ENCODE measurements at regions not wholly inside any gene's neighbourhood (a gene's known extent, or its start where the extent isn't known, plus 50 kb on each side); places are given as distances from the start of the nearest gene placed in this dataset.

- FAIRE-seq (no peak), DNase-seq (ENCODE audit: low read depth, low spot score) (no peak), ATAC-seq (no peak)
- ChIA-PET RAD21 (ENCODE audit: unreplicated experiment) (no interaction called here), CTCF (interaction anchor here (0.5 to 1.4 kb wide), 3 partner anchors 13 to 403 kb away, joined by 3 to 4 read pairs (median 3); no protein-coding TSS in a partner anchor), SMC1A (ENCODE audit: uncharacterized antibody, unreplicated experiment) (interaction anchor here (0.9 kb wide), 1 partner anchor 10 kb away, joined by 3 read pairs; no protein-coding TSS in a partner anchor), POLR2A (no interaction called here)
- no peak overlapping the region for H2AFZ ChIP-seq (ENCODE audit: control insufficient read depth, low read depth, low read length)
- in situ Hi-C loops (cut with MboI) (loop anchor here (10.0 kb wide), 1 partner anchor 685 kb away; no protein-coding TSS in a partner anchor), intact Hi-C loops (cut with micrococcal nuclease; ENCODE audit: unreplicated experiment) (loop anchor here (10.0 kb wide), 1 partner anchor 685 kb away; no protein-coding TSS in a partner anchor)
- H3K9me3 ChIP-seq (replicated peaks; ENCODE audit: control insufficient read depth, insufficient read depth, low read length): peaks cover 2% of the 10 kb centered on the region; the same call in 2 of the 3 replicates
- H3K36me3 ChIP-seq (ENCODE audit: control insufficient read depth in 2 of 2, insufficient read depth in 2 of 2, low read length in 1 of 2): no peaks in the 10 kb centered on the region
- no peak overlapping the region for H3K9ac ChIP-seq (ENCODE audit: control insufficient read depth, insufficient read depth, low read length)
- no peak overlapping the region for H3K27ac ChIP-seq (ENCODE audit: control insufficient read depth, insufficient read depth)
- TF ChIP-seq KDM1A (IDR thresholded peaks at IDR 0.05; ENCODE audit: borderline replicate concordance) (no peak), RELA (IDR thresholded peaks at IDR 0.05; ENCODE audit: borderline replicate concordance, partially characterized antibody) (no peak)
- no peaks in the 10 kb centered on the region for H4K20me1 ChIP-seq (ENCODE audit: control insufficient read depth, insufficient read depth)
- no TSS peak for BruUV-seq (replicated peaks)
- H3K27me3 ChIP-seq (replicated peaks in 1 of 2; ENCODE audit: control insufficient read depth in 2 of 2, insufficient read depth in 2 of 2, low read length in 1 of 2): no peaks in the 10 kb centered on the region
- H3K4me1 ChIP-seq (ENCODE audit: control insufficient read depth, insufficient read depth, low read length): peaks cover 9% of the 10 kb centered on the region
- H3K79me2 ChIP-seq (ENCODE audit: control insufficient read depth, insufficient read depth, low read length): no peaks in the 10 kb centered on the region
- WGBS (ENCODE audit: insufficient coverage, insufficient replicate concordance, low lambda C conversion rate, missing lambda C conversion rate): 46% methylated on average over 6 of the region's 6 CpGs
- no peak overlapping the region for H3K4me3 ChIP-seq
- no peak overlapping the region for H3K4me2 ChIP-seq (ENCODE audit: control insufficient read depth, insufficient read depth)
These were observed 125.5 kb downstream of the NPY start for GRCh38 chr7:24409431-24410024.

DNA sequence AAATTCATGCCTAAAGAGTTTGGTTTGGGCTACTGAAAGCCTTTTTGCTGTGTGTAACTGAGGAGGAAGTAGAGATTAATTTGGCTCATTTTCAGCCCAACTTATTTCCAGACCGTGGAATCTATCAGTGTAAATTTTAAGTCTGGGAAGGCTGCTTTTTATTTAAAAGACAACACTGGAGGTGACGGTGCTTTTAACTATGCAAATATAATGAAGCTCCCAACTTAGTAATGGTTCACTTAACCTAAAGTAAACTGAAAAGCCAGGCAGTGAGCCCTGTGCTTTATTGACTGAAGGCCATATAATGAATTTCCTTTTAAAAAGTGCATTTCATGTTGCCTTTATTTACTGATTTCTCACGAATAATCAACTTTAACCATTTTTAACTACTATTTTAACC lies 127.2 kb downstream of the NPY start:
- FAIRE-seq (no peak), DNase-seq (ENCODE audit: low read depth, low spot score) (no peak), ATAC-seq (no peak)
- BruUV-seq (replicated peaks): no TSS peak
- H3K4me1 ChIP-seq (ENCODE audit: control insufficient read depth, insufficient read depth, low read length): peaks cover 3% of the 10 kb centered on the region
- ChIA-PET SMC1A (ENCODE audit: uncharacterized antibody, unreplicated experiment) (no interaction called here), CTCF (no interaction called here), RAD21 (ENCODE audit: unreplicated experiment) (no interaction called here), POLR2A (no interaction called here)
- H3K4me3 ChIP-seq: no peak overlapping the region
- intact Hi-C loops (cut with micrococcal nuclease; ENCODE audit: unreplicated experiment): no loop called here
- no peak overlapping the region for H2AFZ ChIP-seq (ENCODE audit: control insufficient read depth, low read depth, low read length)
- peaks cover 2% of the 10 kb centered on the region; the same call in 2 of the 3 replicates for H3K9me3 ChIP-seq (replicated peaks; ENCODE audit: control insufficient read depth, insufficient read depth, low read length)
- H4K20me1 ChIP-seq (ENCODE audit: control insufficient read depth, insufficient read depth): no peaks in the 10 kb centered on the region
- no peak overlapping the region for H3K9ac ChIP-seq (ENCODE audit: control insufficient read depth, insufficient read depth, low read length)
- WGBS (ENCODE audit: insufficient coverage, insufficient replicate concordance, low lambda C conversion rate, missing lambda C conversion rate): 52% methylated on average over 3 of the region's 3 CpGs
- in situ Hi-C loops (cut with MboI): no loop called here
- H3K27me3 ChIP-seq (replicated peaks in 1 of 2; ENCODE audit: control insufficient read depth in 2 of 2, insufficient read depth in 2 of 2, low read length in 1 of 2): no peaks in the 10 kb centered on the region
- H3K79me2 ChIP-seq (ENCODE audit: control insufficient read depth, insufficient read depth, low read length): no peaks in the 10 kb centered on the region
- H3K36me3 ChIP-seq (ENCODE audit: control insufficient read depth in 2 of 2, insufficient read depth in 2 of 2, low read length in 1 of 2): no peaks in the 10 kb centered on the region
- no peak overlapping the region for H3K27ac ChIP-seq (ENCODE audit: control insufficient read depth, insufficient read depth)
- H3K4me2 ChIP-seq (ENCODE audit: control insufficient read depth, insufficient read depth): no peak overlapping the region
- TF ChIP-seq MTA3 (IDR thresholded peaks at IDR 0.05; ENCODE audit: borderline replicate concordance, low read length) (no peak), EP300 (IDR thresholded peaks at IDR 0.05; ENCODE audit: borderline replicate concordance in 1 of 2, control insufficient read depth in 1 of 2, low read depth in 2 of 2, low read length in 2 of 2) (no peak), PAX5 (IDR thresholded peaks at IDR 0.05; ENCODE audit: borderline replicate concordance, low read depth, low read length) (no peak), BACH1 (IDR thresholded peaks at IDR 0.05; ENCODE audit: borderline replicate concordance) (no peak), SRF (IDR thresholded peaks at IDR 0.05; ENCODE audit: low read depth in 2 of 2, low read length in 2 of 2) (no peak), NR2C1 (IDR thresholded peaks at IDR 0.05) (no peak), SMC3 (IDR thresholded peaks at IDR 0.05; ENCODE audit: borderline replicate concordance, low read length) (no peak), RAD51 (IDR thresholded peaks at IDR 0.05) (no peak), PAX8 (IDR thresholded peaks at IDR 0.05) (no peak), ATF7 (IDR thresholded peaks at IDR 0.05; ENCODE audit: low read depth) (no peak), ESRRA (IDR thresholded peaks at IDR 0.05; ENCODE audit: low read length) (no peak)
- TF ChIP-seq, protein P1, sequence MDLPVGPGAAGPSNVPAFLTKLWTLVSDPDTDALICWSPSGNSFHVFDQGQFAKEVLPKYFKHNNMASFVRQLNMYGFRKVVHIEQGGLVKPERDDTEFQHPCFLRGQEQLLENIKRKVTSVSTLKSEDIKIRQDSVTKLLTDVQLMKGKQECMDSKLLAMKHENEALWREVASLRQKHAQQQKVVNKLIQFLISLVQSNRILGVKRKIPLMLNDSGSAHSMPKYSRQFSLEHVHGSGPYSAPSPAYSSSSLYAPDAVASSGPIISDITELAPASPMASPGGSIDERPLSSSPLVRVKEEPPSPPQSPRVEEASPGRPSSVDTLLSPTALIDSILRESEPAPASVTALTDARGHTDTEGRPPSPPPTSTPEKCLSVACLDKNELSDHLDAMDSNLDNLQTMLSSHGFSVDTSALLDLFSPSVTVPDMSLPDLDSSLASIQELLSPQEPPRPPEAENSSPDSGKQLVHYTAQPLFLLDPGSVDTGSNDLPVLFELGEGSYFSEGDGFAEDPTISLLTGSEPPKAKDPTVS (IDR thresholded peaks at IDR 0.05; ENCODE audit: low read depth, low read length): no peak

Data from GM12878 (cell line).